ENCODE measurements at regions not wholly inside any gene's neighbourhood (a gene's known extent, or its start where the extent isn't known, plus 50 kb on each side); places are given as distances from the start of the nearest gene placed in this dataset.
"Not testable (repeated sequence)": the region's sequence is repeated elsewhere in the genome, so short reads cannot be mapped to it uniquely, and the experiment has no call there.

GRCh38 chr9:38518826-38519225, 94.6 kb upstream of the IGFBPL1 start:
- H3K4me3 ChIP-seq (ENCODE audit: low read depth, low read length), result no peak overlapping the region
- H3K4me1 ChIP-seq (ENCODE audit: control insufficient read depth, insufficient read depth, low read length), result 0 out of 2 replicates have a peak, but pooled peaks cover 3% of the 10 kb centered on the region
- no peaks in the 10 kb centered on the region for H3K36me3 ChIP-seq (ENCODE audit: control insufficient read depth, insufficient read depth, low read length)
- H3K27ac ChIP-seq (ENCODE audit: low read depth, low read length), result no peak overlapping the region
- H3K9me3 ChIP-seq (ENCODE audit: control insufficient read depth, insufficient read depth, low read length), result no peaks in the 10 kb centered on the region
- H3K27me3 ChIP-seq (ENCODE audit: control insufficient read depth, insufficient read depth, low read length), result no peaks in the 10 kb centered on the region
- H3K9ac ChIP-seq (ENCODE audit: low read depth, low read length), result no peak overlapping the region

GRCh38 chr9:38516273-38516672, 92.0 kb upstream of the IGFBPL1 start:
- not testable (repeated sequence) for H3K27me3 ChIP-seq (ENCODE audit: control insufficient read depth, insufficient read depth, low read length); H3K9me3 ChIP-seq (ENCODE audit: control insufficient read depth, insufficient read depth, low read length); H3K36me3 ChIP-seq (ENCODE audit: control insufficient read depth, insufficient read depth, low read length); H3K4me3 ChIP-seq (ENCODE audit: low read depth, low read length); H3K9ac ChIP-seq (ENCODE audit: low read depth, low read length); H3K27ac ChIP-seq (ENCODE audit: low read depth, low read length); H3K4me1 ChIP-seq (ENCODE audit: control insufficient read depth, insufficient read depth, low read length)

GRCh38 chr9:38515055-38515454, 90.8 kb upstream of the IGFBPL1 start:
- H3K27me3 ChIP-seq (ENCODE audit: control insufficient read depth, insufficient read depth, low read length); H3K36me3 ChIP-seq (ENCODE audit: control insufficient read depth, insufficient read depth, low read length); H3K9ac ChIP-seq (ENCODE audit: low read depth, low read length); H3K4me3 ChIP-seq (ENCODE audit: low read depth, low read length); H3K27ac ChIP-seq (ENCODE audit: low read depth, low read length); H3K4me1 ChIP-seq (ENCODE audit: control insufficient read depth, insufficient read depth, low read length); H3K9me3 ChIP-seq (ENCODE audit: control insufficient read depth, insufficient read depth, low read length): not testable (repeated sequence)

GRCh38 chr9:38510340-38510739, 86.1 kb upstream of the IGFBPL1 start:
- H3K9me3 ChIP-seq (ENCODE audit: control insufficient read depth, insufficient read depth, low read length); H3K36me3 ChIP-seq (ENCODE audit: control insufficient read depth, insufficient read depth, low read length); H3K9ac ChIP-seq (ENCODE audit: low read depth, low read length): not testable (repeated sequence)

GRCh38 chr9:38507587-38507986, 83.3 kb upstream of the IGFBPL1 start:
- no peaks in the 10 kb centered on the region for H3K9me3 ChIP-seq (ENCODE audit: control insufficient read depth, insufficient read depth, low read length)
- H3K4me1 ChIP-seq (ENCODE audit: control insufficient read depth, insufficient read depth, low read length), result no peaks in the 10 kb centered on the region
- H3K9ac ChIP-seq (ENCODE audit: low read depth, low read length), result no peak overlapping the region
- H3K36me3 ChIP-seq (ENCODE audit: control insufficient read depth, insufficient read depth, low read length), result no peaks in the 10 kb centered on the region
- H3K27ac ChIP-seq (ENCODE audit: low read depth, low read length), result no peak overlapping the region
- H3K27me3 ChIP-seq (ENCODE audit: control insufficient read depth, insufficient read depth, low read length), result no peaks in the 10 kb centered on the region
- no peak overlapping the region for H3K4me3 ChIP-seq (ENCODE audit: low read depth, low read length)

More at GRCh38 chr9:38510340-38510739, 86.1 kb upstream of the IGFBPL1 start:
- H3K4me3 ChIP-seq (ENCODE audit: low read depth, low read length); H3K4me1 ChIP-seq (ENCODE audit: control insufficient read depth, insufficient read depth, low read length); H3K27ac ChIP-seq (ENCODE audit: low read depth, low read length); H3K27me3 ChIP-seq (ENCODE audit: control insufficient read depth, insufficient read depth, low read length): not testable (repeated sequence)

- not testable (repeated sequence) for H3K27ac ChIP-seq (ENCODE audit: low read depth, low read length); H3K4me1 ChIP-seq (ENCODE audit: control insufficient read depth, insufficient read depth, low read length); H3K9me3 ChIP-seq (ENCODE audit: control insufficient read depth, insufficient read depth, low read length); H3K27me3 ChIP-seq (ENCODE audit: control insufficient read depth, insufficient read depth, low read length); H3K36me3 ChIP-seq (ENCODE audit: control insufficient read depth, insufficient read depth, low read length); H3K9ac ChIP-seq (ENCODE audit: low read depth, low read length); H3K4me3 ChIP-seq (ENCODE audit: low read depth, low read length)
These were observed 75.9 kb upstream of the IGFBPL1 start for GRCh38 chr9:38500171-38500570.

GRCh38 chr9:38498551-38498950, 74.3 kb upstream of the IGFBPL1 start:
- H3K36me3 ChIP-seq (ENCODE audit: control insufficient read depth, insufficient read depth, low read length); H3K4me3 ChIP-seq (ENCODE audit: low read depth, low read length); H3K27me3 ChIP-seq (ENCODE audit: control insufficient read depth, insufficient read depth, low read length); H3K9me3 ChIP-seq (ENCODE audit: control insufficient read depth, insufficient read depth, low read length); H3K4me1 ChIP-seq (ENCODE audit: control insufficient read depth, insufficient read depth, low read length); H3K27ac ChIP-seq (ENCODE audit: low read depth, low read length); H3K9ac ChIP-seq (ENCODE audit: low read depth, low read length): not testable (repeated sequence)

- H3K9me3 ChIP-seq (ENCODE audit: control insufficient read depth, insufficient read depth, low read length), result no peaks in the 10 kb centered on the region
- no peaks in the 10 kb centered on the region for H3K36me3 ChIP-seq (ENCODE audit: control insufficient read depth, insufficient read depth, low read length)
- no peak overlapping the region for H3K27ac ChIP-seq (ENCODE audit: low read depth, low read length)
- H3K4me3 ChIP-seq (ENCODE audit: low read depth, low read length), result no peak overlapping the region
- H3K27me3 ChIP-seq (ENCODE audit: control insufficient read depth, insufficient read depth, low read length), result no peaks in the 10 kb centered on the region
- H3K4me1 ChIP-seq (ENCODE audit: control insufficient read depth, insufficient read depth, low read length), result peaks cover 22% of the 10 kb centered on the region
- H3K9ac ChIP-seq (ENCODE audit: low read depth, low read length), result no peak overlapping the region
These were observed 64.8 kb upstream of the IGFBPL1 start for GRCh38 chr9:38489057-38489456.

- H3K4me1 ChIP-seq (ENCODE audit: control insufficient read depth, insufficient read depth, low read length), result peaks cover 30% of the 10 kb centered on the region
- no peak overlapping the region for H3K9ac ChIP-seq (ENCODE audit: low read depth, low read length)
- no peaks in the 10 kb centered on the region for H3K36me3 ChIP-seq (ENCODE audit: control insufficient read depth, insufficient read depth, low read length)
- no peak overlapping the region for H3K4me3 ChIP-seq (ENCODE audit: low read depth, low read length)
- H3K27ac ChIP-seq (ENCODE audit: low read depth, low read length), result no peak overlapping the region
- no peaks in the 10 kb centered on the region for H3K27me3 ChIP-seq (ENCODE audit: control insufficient read depth, insufficient read depth, low read length)
- no peaks in the 10 kb centered on the region for H3K9me3 ChIP-seq (ENCODE audit: control insufficient read depth, insufficient read depth, low read length)
These were observed 64.0 kb upstream of the IGFBPL1 start for GRCh38 chr9:38488156-38488698.

- not testable (repeated sequence) for H3K9me3 ChIP-seq (ENCODE audit: control insufficient read depth, insufficient read depth, low read length); H3K4me3 ChIP-seq (ENCODE audit: low read depth, low read length); H3K27ac ChIP-seq (ENCODE audit: low read depth, low read length); H3K9ac ChIP-seq (ENCODE audit: low read depth, low read length); H3K27me3 ChIP-seq (ENCODE audit: control insufficient read depth, insufficient read depth, low read length); H3K36me3 ChIP-seq (ENCODE audit: control insufficient read depth, insufficient read depth, low read length)
- peaks cover 37% of the 10 kb centered on the region for H3K4me1 ChIP-seq (ENCODE audit: control insufficient read depth, insufficient read depth, low read length)
These were observed 63.3 kb upstream of the IGFBPL1 start for GRCh38 chr9:38487418-38488155.

- no peak overlapping the region for H3K9ac ChIP-seq (ENCODE audit: low read depth, low read length)
- H3K27me3 ChIP-seq (ENCODE audit: control insufficient read depth, insufficient read depth, low read length), result no peaks in the 10 kb centered on the region
- H3K9me3 ChIP-seq (ENCODE audit: control insufficient read depth, insufficient read depth, low read length), result no peaks in the 10 kb centered on the region
- H3K4me3 ChIP-seq (ENCODE audit: low read depth, low read length), result no peak overlapping the region
- H3K27ac ChIP-seq (ENCODE audit: low read depth, low read length), result no peak overlapping the region
- H3K4me1 ChIP-seq (ENCODE audit: control insufficient read depth, insufficient read depth, low read length), result peaks cover 37% of the 10 kb centered on the region
- H3K36me3 ChIP-seq (ENCODE audit: control insufficient read depth, insufficient read depth, low read length), result no peaks in the 10 kb centered on the region
These were observed 62.6 kb upstream of the IGFBPL1 start for GRCh38 chr9:38486837-38487236.

Data from HUES48 (cell line).